Keratinocyte (primary cell): ENCODE measurements at regions not wholly inside any gene's neighbourhood (a gene's known extent, or its start where the extent isn't known, plus 50 kb on each side); places are given as distances from the start of the nearest gene placed in this dataset.

Source experiments
- DNase-seq: peaks from one replicate; pipeline ENCODE4 v3.0.0-alpha.2; 2011; ENCODE audit warnings: low read depth, missing footprints, low spot score
- FAIRE-seq: peaks from 2 replicates; lab custom pipeline; 2011; peaks lifted over from hg19 to GRCh38; lab: Jason Lieb, UNC
- H2AFZ ChIP-seq: 2 replicates; pipeline ENCODE4 v1.6.0; 2012; ENCODE audit warnings: low read length, control low read depth, inconsistent platforms; ENCODE audit not compliant: control insufficient read depth
- H3K27ac ChIP-seq: 2 replicates; pipeline ENCODE4 v1.5.1; 2011; ENCODE audit warnings: low read length; ENCODE audit not compliant: control insufficient read depth, insufficient read depth
- H3K27me3 ChIP-seq: 3 replicates; pipeline ENCODE4 v1.6.0; 2011; ENCODE audit warnings: low read length; ENCODE audit not compliant: control insufficient read depth, insufficient read depth; ENCODE audit errors: extremely low read depth
- H3K36me3 ChIP-seq, 2 experiments: 2 replicates in 1 of 2; 3 replicates in 1 of 2; pipeline ENCODE4 v1.5.1; 2011; ENCODE audit warnings: low read length in 2 of 2, mild to moderate bottlenecking in 1 of 2; ENCODE audit not compliant: control insufficient read depth in 2 of 2, insufficient read depth in 2 of 2; ENCODE audit errors: extremely low read depth in 1 of 2
- H3K4me1 ChIP-seq: 3 replicates; pipeline ENCODE4 v1.5.1; 2011; ENCODE audit warnings: low read length; ENCODE audit not compliant: control insufficient read depth, insufficient read depth; ENCODE audit errors: extremely low read depth
- H3K4me2 ChIP-seq: 3 replicates; pipeline ENCODE4 v1.6.0; 2011; ENCODE audit warnings: low read depth, low read length; ENCODE audit not compliant: control insufficient read depth, insufficient read depth; ENCODE audit errors: extremely low read depth
- H3K4me3 ChIP-seq, 3 experiments: fragments of 200-600 bp in 1 of 3; sonication (generic) in 1 of 3; 2 replicates in 2 of 3; 3 replicates in 1 of 3; pipeline ENCODE4 v1.5.1; 2011 to 2016; ENCODE audit warnings: low read length in 3 of 3, mild to moderate bottlenecking in 3 of 3, control low read depth in 2 of 3, inconsistent platforms in 1 of 3, low read depth in 1 of 3, mixed read lengths in 1 of 3, mixed run types in 1 of 3, moderate library complexity in 1 of 3; ENCODE audit not compliant: control insufficient read depth in 2 of 3, insufficient read depth in 2 of 3; ENCODE audit errors: extremely low read depth in 1 of 3
- H3K79me2 ChIP-seq: 2 replicates; pipeline ENCODE4 v1.6.0; 2012; ENCODE audit warnings: low read length; ENCODE audit not compliant: control insufficient read depth, insufficient read depth
- H3K9ac ChIP-seq: 3 replicates; pipeline ENCODE4 v1.6.0; 2011; ENCODE audit warnings: low read length; ENCODE audit not compliant: control insufficient read depth, insufficient read depth; ENCODE audit errors: extremely low read depth
- H3K9me1 ChIP-seq: 3 replicates; pipeline ENCODE4 v1.6.0; 2011; ENCODE audit warnings: low read length; ENCODE audit not compliant: control insufficient read depth, insufficient read depth; ENCODE audit errors: extremely low read depth
- H3K9me3 ChIP-seq: 2 replicates; pipeline ENCODE4 v1.5.1; 2012; ENCODE audit warnings: low read depth, low read length; ENCODE audit not compliant: control insufficient read depth
- H4K20me1 ChIP-seq: 3 replicates; pipeline ENCODE4 v1.6.0; 2011; ENCODE audit warnings: low read length; ENCODE audit not compliant: control insufficient read depth, insufficient read depth; ENCODE audit errors: extremely low read depth
- CTCF ChIP-seq, 3 experiments: IDR thresholded peaks in 1 of 3; conservative IDR thresholded peaks in 1 of 3; optimal IDR thresholded peaks in 1 of 3; 2 replicates in 2 of 3; 3 replicates in 1 of 3; pipeline versions ENCODE3 to v1.5.1; 2011; ENCODE audit warnings: low read length in 3 of 3, mild to moderate bottlenecking in 3 of 3, moderate library complexity in 2 of 3, control low read depth in 1 of 3, inconsistent platforms in 1 of 3; ENCODE audit not compliant: insufficient read depth in 2 of 3; ENCODE audit errors: extremely low read depth in 1 of 3
- EZH2 ChIP-seq: IDR thresholded peaks from one replicate; pipeline ENCODE4 v1.6.1; 2012; ENCODE audit warnings: inconsistent platforms, mild to moderate bottlenecking, low read length, moderate library complexity
- dilution Hi-C: fragments of 300-500 bp; cut with MboI; formaldehyde crosslinking; loops from one replicate; pipeline ENCODE4 v1.7.0; 2020; ENCODE audit warnings: low sequenced_read_pairs; ENCODE audit not compliant: extremely low pct_ligation_motif_present

- H3K79me2 ChIP-seq, result no peaks in the 10 kb centered on the region
- no peak overlapping the region for H3K4me3 ChIP-seq
- no peaks in the 10 kb centered on the region for H3K36me3 ChIP-seq
- dilution Hi-C loops, result no loop called here
- H3K27me3 ChIP-seq, result no peaks in the 10 kb centered on the region
- no peaks in the 10 kb centered on the region for H4K20me1 ChIP-seq
- FAIRE-seq (no peak), DNase-seq (no peak)
- no peaks in the 10 kb centered on the region for H3K4me1 ChIP-seq
- H2AFZ ChIP-seq, result no peak overlapping the region
- no peak overlapping the region for H3K9ac ChIP-seq
- no peaks in the 10 kb centered on the region for H3K9me3 ChIP-seq
- no peak overlapping the region for H3K27ac ChIP-seq
- H3K4me2 ChIP-seq, result no peak overlapping the region
- H3K9me1 ChIP-seq, result no peaks in the 10 kb centered on the region
- no peak for TF ChIP-seq CTCF (optimal IDR thresholded peaks at IDR 0.05 in 1 of 3, IDR thresholded peaks at IDR 0.05 in 1 of 3, conservative IDR thresholded peaks at IDR 0.05 in 1 of 3; ENCODE audit: extremely low read depth in 1 of 3, insufficient read depth in 2 of 3, low read length in 3 of 3)
- no peak for TF ChIP-seq EZH2
Observed at GRCh38 chr5:16265141-16265540, 85.5 kb upstream of the MARCHF11 start.

GRCh38 chr5:16260000-16260399 lies 80.4 kb upstream of the MARCHF11 start:
- TF ChIP-seq EZH2, result no peak
- TF ChIP-seq CTCF (optimal IDR thresholded peaks at IDR 0.05 in 1 of 3, IDR thresholded peaks at IDR 0.05 in 1 of 3, conservative IDR thresholded peaks at IDR 0.05 in 1 of 3; ENCODE audit: extremely low read depth in 1 of 3, insufficient read depth in 2 of 3, low read length in 3 of 3), result no peak
- no peak for DNase-seq
- Histone ChIP-seq H3K4me2 (no peak overlapping the region), H4K20me1 (no peaks in the 10 kb centered on the region), H3K36me3 (no peaks in the 10 kb centered on the region), H3K4me3 (no peak overlapping the region), H3K4me1 (no peaks in the 10 kb centered on the region), H2AFZ (no peak overlapping the region), H3K9me1 (no peaks in the 10 kb centered on the region), H3K79me2 (no peaks in the 10 kb centered on the region), H3K9ac (no peak overlapping the region), H3K9me3 (no peaks in the 10 kb centered on the region), H3K27me3 (no peaks in the 10 kb centered on the region), H3K27ac (no peak overlapping the region)
- dilution Hi-C loops, result no loop called here
- FAIRE-seq, result no peak
